Epithelial cell of esophagus (primary cell): ENCODE measurements at regions not wholly inside any gene's neighbourhood (a gene's known extent, or its start where the extent isn't known, plus 50 kb on each side); places are given as distances from the start of the nearest gene placed in this dataset.

Experiments used
- DNase-seq: peaks from one replicate; pipeline ENCODE4 v3.0.0; 2010; ENCODE audit warnings: low read depth
- H3K4me3 ChIP-seq: 2 replicates; pipeline ENCODE4 v1.5.1; 2011; ENCODE audit warnings: mild to moderate bottlenecking, low read length, control low read depth
- CTCF ChIP-seq: IDR thresholded peaks from 2 replicates; pipeline ENCODE4 v1.5.1; 2011; ENCODE audit warnings: low read depth, mild to moderate bottlenecking, low read length, control low read depth, inconsistent platforms; ENCODE audit not compliant: insufficient read depth; ENCODE audit errors: missing control alignments

GRCh38 chr18:77651441-77651840 lies 401.8 kb downstream of the GALR1 start:
- H3K4me3 ChIP-seq: no peak overlapping the region
- DNase-seq: no peak
- no peak for TF ChIP-seq CTCF

DNA sequence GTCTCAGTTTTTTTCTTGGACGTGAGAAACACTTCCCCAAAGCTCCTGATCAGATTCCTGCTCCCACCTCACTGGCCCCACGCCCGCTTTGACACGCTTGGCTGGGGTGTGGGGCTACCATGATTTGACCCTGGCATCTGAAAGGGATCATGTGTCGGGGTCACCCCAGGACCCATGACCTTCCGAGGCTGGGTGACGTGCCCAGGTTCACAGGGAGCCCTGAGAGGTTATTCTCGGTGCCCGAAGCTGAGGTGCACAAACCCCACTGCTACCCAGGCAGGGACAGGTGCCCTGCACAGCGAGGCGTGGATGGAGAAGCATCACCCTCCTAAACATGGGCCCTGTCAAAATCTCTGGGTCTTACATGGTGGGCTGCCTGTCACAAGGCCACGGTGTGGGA lies 404.1 kb downstream of the GALR1 start:
- no peak for DNase-seq
- TF ChIP-seq CTCF: no peak
- no peak overlapping the region for H3K4me3 ChIP-seq

- no peak for TF ChIP-seq CTCF
- DNase-seq: no peak
- no peak overlapping the region for H3K4me3 ChIP-seq
Observed at GRCh38 chr18:77654302-77654701, 404.7 kb downstream of the GALR1 start.

- DNase-seq: no peak
- H3K4me3 ChIP-seq: no peak overlapping the region
- no peak for TF ChIP-seq CTCF
Observed at GRCh38 chr18:77657651-77658298, 408.1 kb downstream of the GALR1 start.

DNA sequence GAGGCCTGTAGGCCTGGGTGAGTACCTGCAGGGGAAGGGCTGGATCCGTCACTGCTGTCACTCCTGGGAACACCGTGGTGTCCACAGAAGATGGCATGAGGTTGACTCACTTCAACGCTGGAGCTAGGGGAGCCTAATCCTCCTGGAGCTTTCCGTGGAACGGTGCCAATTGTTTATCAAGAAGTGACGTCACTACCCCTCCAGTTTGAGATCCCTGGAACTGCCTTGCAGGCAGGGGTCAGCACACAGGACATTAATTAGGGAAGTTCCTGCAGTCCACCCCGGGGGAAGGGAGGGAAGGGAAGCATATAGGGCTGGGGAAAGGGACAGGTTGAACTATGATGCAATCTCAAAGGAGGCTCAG lies 408.6 kb downstream of the GALR1 start:
- DNase-seq: no peak
- no peak for TF ChIP-seq CTCF

GRCh38 chr18:77658751-77659448 lies 409.3 kb downstream of the GALR1 start:
- TF ChIP-seq CTCF: no peak
- H3K4me3 ChIP-seq: no peak overlapping the region

More for the DNA sequence above, 408.6 kb downstream of the GALR1 start:
- H3K4me3 ChIP-seq: no peak overlapping the region

DNA sequence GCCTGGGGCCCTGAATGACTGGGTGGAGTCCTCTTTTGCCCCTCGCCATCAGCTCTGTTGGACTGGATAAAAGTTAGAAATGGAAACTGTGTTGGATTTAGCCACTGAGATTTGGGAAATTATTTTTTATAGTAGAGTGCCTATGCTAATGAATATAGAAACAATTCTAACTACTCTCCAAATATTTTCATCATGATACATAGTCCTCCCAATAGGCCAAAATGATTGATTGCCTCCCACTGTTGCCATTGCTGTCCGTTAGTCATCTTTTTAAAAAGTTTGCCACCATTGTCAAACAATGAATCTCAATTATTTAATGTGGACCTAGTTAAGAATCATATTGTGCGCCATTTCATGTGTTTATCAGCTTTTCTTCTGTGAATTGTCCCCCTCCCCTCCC lies 417.0 kb downstream of the GALR1 start:
- no peak for TF ChIP-seq CTCF
- no peak overlapping the region for H3K4me3 ChIP-seq
- no peak for DNase-seq

More at GRCh38 chr18:77658751-77659448, 409.3 kb downstream of the GALR1 start:
- DNase-seq: no peak
